ENCODE measurements at regions not wholly inside any gene's neighbourhood (a gene's known extent, or its start where the extent isn't known, plus 50 kb on each side); places are given as distances from the start of the nearest gene placed in this dataset.

DNA sequence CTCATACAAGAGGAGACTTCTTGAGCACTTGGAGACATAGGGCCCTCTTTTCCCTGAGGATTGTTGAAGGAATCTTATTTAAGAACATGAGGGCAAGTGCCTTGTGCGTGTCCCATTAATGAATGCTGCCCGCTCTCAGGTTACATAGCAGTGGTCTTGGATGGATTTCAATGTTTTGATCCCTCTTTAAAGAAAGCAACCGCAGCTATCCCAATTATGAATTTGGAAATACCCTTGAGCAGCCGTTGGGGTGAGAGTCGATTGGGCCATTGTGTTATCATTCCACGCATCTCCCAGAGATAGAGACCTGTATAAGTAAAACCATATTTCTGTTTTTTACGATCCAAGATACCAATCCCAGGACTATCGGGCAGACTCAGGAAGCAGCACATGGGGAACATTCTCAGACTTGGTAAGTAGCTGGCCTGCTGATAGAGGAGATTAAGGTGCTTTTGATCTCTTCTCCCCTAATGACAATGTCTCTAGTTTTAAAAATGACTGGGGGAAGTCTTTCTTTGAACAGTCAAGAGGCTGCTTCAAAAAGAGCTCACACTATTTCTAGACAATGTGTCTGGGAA, 145.3 kb downstream of the MACROH2A1 start:
- TF ChIP-seq, protein P1, sequence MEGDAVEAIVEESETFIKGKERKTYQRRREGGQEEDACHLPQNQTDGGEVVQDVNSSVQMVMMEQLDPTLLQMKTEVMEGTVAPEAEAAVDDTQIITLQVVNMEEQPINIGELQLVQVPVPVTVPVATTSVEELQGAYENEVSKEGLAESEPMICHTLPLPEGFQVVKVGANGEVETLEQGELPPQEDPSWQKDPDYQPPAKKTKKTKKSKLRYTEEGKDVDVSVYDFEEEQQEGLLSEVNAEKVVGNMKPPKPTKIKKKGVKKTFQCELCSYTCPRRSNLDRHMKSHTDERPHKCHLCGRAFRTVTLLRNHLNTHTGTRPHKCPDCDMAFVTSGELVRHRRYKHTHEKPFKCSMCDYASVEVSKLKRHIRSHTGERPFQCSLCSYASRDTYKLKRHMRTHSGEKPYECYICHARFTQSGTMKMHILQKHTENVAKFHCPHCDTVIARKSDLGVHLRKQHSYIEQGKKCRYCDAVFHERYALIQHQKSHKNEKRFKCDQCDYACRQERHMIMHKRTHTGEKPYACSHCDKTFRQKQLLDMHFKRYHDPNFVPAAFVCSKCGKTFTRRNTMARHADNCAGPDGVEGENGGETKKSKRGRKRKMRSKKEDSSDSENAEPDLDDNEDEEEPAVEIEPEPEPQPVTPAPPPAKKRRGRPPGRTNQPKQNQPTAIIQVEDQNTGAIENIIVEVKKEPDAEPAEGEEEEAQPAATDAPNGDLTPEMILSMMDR (conservative IDR thresholded peaks at IDR 0.05 in 1 of 2, IDR thresholded peaks at IDR 0.05 in 1 of 2; ENCODE audit: extremely low read depth in 1 of 2, insufficient read depth in 1 of 2, low read depth in 1 of 2, low read length in 2 of 2) = no peak
- TF ChIP-seq EZH2 (IDR thresholded peaks at IDR 0.05; ENCODE audit: borderline replicate concordance, low read length) = no peak
